ENCODE measurements at regions not wholly inside any gene's neighbourhood (a gene's known extent, or its start where the extent isn't known, plus 50 kb on each side); places are given as distances from the start of the nearest gene placed in this dataset.

- Histone ChIP-seq H3K4me2 (ENCODE audit: low read depth, low read length) (no peak overlapping the region), H3K4me1 (ENCODE audit: control insufficient read depth, insufficient read depth, low read length) (no peaks in the 10 kb centered on the region), H4K91ac (ENCODE audit: insufficient read depth, low read depth, low read length) (no peak overlapping the region), H4K20me1 (ENCODE audit: insufficient read depth, low read length) (no peaks in the 10 kb centered on the region), H2BK15ac (ENCODE audit: low read depth, low read length) (no peak overlapping the region), H2BK20ac (ENCODE audit: low read depth, low read length) (no peak overlapping the region), H2BK5ac (ENCODE audit: low read depth, low read length, poor library complexity, severe bottlenecking) (no peak overlapping the region), H3K27me3 (ENCODE audit: control insufficient read depth, insufficient read depth, low read length) (no peaks in the 10 kb centered on the region), H3K9me3 (ENCODE audit: control insufficient read depth, insufficient read depth, low read length) (peaks cover 11% of the 10 kb centered on the region; the same call in 1 of the 2 replicates), H3K23ac (ENCODE audit: low read depth, low read length) (no peak overlapping the region), H3K36me3 (ENCODE audit: control insufficient read depth, insufficient read depth, low read length) (no peaks in the 10 kb centered on the region), H3K18ac (ENCODE audit: low read depth, low read length) (no peak overlapping the region), H3K9me1 (ENCODE audit: insufficient read depth, low read length) (no peaks in the 10 kb centered on the region), H3K27ac (ENCODE audit: insufficient read depth, low read length) (no peak overlapping the region), H3K56ac (ENCODE audit: extremely low read depth, insufficient read depth, low read length) (no peak overlapping the region), H3K9ac (ENCODE audit: low read depth, low read length) (no peak overlapping the region), H2BK120ac (ENCODE audit: low read depth, low read length) (no peak overlapping the region), H2AK5ac (ENCODE audit: low read depth, low read length) (no peak overlapping the region), H3K79me1 (ENCODE audit: low read depth in 1 of 2, low read length in 2 of 2) (no peaks in the 10 kb centered on the region), H3K14ac (replicated peaks; ENCODE audit: low read depth, low read length) (no peak overlapping the region), H4K5ac (ENCODE audit: low read depth, low read length) (no peak overlapping the region), H4K8ac (ENCODE audit: low read depth in 2 of 2, low read length in 2 of 2) (no peak overlapping the region), H3K4ac (ENCODE audit: low read depth, low read length) (no peak overlapping the region), H2AK9ac (replicated peaks; ENCODE audit: low read depth, low read length, poor library complexity) (no peak overlapping the region), H3K4me3 (ENCODE audit: insufficient read depth, low read depth, low read length) (no peak overlapping the region), H2AFZ (replicated peaks; ENCODE audit: low read length, poor library complexity) (no peak overlapping the region)
- in situ Hi-C loops (cut with MboI; ENCODE audit: low sequenced_read_pairs) = no loop called here
- ChIA-PET CTCF (no interaction called here), POLR2A (ENCODE audit: unreplicated experiment) (no interaction called here)
- WGBS, 2 experiments (ENCODE audit: extremely low coverage in 2 of 2, insufficient read length in 1 of 2) = no CpG with 5 or more reads among the region's 7 CpGs
- ATAC-seq (ENCODE audit: low read depth) = no peak
- intact Hi-C loops (cut with micrococcal nuclease) = no loop called here
- no TSS peak for BruUV-seq (replicated peaks)
- dilution Hi-C loops (cut with HindIII; ENCODE audit: low sequenced_read_pairs, unreplicated experiment) = no loop called here
- no peak for DNase-seq
- no peak for TF ChIP-seq CHD1 (IDR thresholded peaks at IDR 0.05; ENCODE audit: low read depth, low read length)
- no peak for TF ChIP-seq POLR2A (IDR thresholded peaks at IDR 0.05; ENCODE audit: low read depth, low read length)
- no peak for TF ChIP-seq NFE2L2 (IDR thresholded peaks at IDR 0.05; ENCODE audit: low read depth, low read length)
- TF ChIP-seq CTCF (conservative IDR thresholded peaks at IDR 0.05; ENCODE audit: low read depth, low read length) = no peak
Observed at GRCh38 chr20:61053889-61054288, 198.2 kb upstream of the CDH4 start.
